LNCaP clone FGC (cell line): ENCODE measurements at regions not wholly inside any gene's neighbourhood (a gene's known extent, or its start where the extent isn't known, plus 50 kb on each side); places are given as distances from the start of the nearest gene placed in this dataset.

ENCODE experiments used
- DNase-seq: peaks from one replicate; pipeline ENCODE4 v3.0.0-alpha.2; 2011; ENCODE audit warnings: low read depth
- H3K4me3 ChIP-seq: 2 replicates; pipeline ENCODE4 v1.5.1; 2011; ENCODE audit warnings: mild to moderate bottlenecking, low read depth, low read length, control low read depth
- TF ChIP-seq, protein P1 (sequence below): IDR thresholded peaks from 2 replicates; pipeline ENCODE4 v1.5.1; 2012; ENCODE audit warnings: mild to moderate bottlenecking; ENCODE audit not compliant: control insufficient read depth, insufficient read depth; ENCODE audit errors: extremely low read depth

DNA sequence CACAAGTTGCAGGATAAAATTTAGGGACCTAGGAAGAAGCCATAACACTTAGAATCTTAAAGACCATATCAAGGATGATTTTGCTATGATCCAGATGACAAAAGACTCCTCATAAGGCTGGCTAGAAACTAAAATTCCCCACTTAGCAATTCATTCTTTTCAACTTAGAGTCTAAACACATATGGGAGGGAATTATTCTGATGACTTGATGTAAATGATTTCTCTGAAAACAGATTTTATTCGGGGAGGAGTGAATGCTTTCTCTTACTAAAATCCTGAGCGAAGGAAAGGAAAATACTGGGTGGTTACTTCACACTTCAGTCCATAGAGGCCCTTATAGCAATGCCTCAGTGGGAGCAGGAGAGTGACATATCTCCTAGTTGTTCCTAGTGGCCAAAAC lies 138.7 kb upstream of the SORCS1 start:
- TF ChIP-seq, protein P1, sequence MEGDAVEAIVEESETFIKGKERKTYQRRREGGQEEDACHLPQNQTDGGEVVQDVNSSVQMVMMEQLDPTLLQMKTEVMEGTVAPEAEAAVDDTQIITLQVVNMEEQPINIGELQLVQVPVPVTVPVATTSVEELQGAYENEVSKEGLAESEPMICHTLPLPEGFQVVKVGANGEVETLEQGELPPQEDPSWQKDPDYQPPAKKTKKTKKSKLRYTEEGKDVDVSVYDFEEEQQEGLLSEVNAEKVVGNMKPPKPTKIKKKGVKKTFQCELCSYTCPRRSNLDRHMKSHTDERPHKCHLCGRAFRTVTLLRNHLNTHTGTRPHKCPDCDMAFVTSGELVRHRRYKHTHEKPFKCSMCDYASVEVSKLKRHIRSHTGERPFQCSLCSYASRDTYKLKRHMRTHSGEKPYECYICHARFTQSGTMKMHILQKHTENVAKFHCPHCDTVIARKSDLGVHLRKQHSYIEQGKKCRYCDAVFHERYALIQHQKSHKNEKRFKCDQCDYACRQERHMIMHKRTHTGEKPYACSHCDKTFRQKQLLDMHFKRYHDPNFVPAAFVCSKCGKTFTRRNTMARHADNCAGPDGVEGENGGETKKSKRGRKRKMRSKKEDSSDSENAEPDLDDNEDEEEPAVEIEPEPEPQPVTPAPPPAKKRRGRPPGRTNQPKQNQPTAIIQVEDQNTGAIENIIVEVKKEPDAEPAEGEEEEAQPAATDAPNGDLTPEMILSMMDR, result no peak
- DNase-seq, result no peak
- no peak overlapping the region for H3K4me3 ChIP-seq

DNA sequence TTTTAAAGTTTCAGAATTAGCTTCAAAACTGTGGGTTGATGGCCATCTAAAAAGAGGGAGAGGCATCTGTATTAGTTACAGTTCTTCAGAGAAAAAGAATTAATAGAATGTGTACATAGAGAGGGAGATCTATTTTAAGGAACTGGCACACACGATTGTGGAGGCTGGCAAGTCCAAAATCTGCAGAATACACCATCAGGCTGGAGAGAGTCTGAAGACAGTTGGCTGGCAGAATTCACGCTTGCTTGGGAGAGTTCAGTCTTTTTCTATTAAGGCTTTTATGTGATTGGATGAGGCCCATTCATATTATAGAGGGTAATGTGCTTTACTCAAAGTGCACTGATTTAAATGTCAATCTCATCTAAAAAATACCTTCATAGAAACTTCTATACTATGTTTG lies 135.1 kb upstream of the SORCS1 start:
- H3K4me3 ChIP-seq, result no peak overlapping the region
- no peak for DNase-seq
- TF ChIP-seq, protein P1, result no peak

DNA sequence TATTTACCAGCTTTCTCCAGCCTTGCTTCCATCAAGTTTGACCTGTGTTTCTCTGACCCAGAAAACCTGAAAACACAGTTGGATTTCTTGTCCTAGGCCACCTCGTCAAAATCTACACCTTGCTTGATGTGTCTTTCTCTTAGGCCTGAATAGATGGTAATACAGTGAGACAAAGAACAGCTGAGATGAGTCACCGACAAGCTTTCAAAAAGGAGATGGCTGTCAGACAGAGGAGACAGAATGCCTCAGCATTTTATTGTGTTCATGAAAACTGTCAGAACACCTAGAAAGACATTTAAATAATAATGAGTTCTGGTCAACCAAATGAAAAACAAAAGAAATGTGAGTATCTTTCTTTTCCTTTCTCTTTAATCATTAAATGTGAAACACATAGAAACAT lies 119.7 kb upstream of the SORCS1 start:
- TF ChIP-seq, protein P1, result no peak
- no peak for DNase-seq
- no peak overlapping the region for H3K4me3 ChIP-seq

DNA sequence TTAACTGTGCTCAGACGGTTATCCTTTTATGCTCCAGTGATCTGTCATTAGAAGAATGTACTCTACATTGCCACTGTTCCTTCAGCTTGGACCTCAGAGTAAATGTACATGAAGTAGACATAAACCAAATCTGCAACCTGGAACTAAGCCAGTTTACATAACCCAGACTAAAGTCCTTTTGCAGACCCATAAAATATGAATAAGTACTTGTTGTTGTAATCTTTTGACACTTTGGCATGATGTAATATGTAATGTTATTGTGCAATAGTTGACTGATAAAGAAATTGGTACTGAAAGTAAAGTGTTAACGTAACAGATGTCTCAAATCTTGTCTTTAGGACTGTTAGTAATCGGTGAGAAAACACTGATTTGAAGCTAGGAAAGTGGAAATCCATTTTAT lies 115.8 kb upstream of the SORCS1 start:
- no peak overlapping the region for H3K4me3 ChIP-seq
- TF ChIP-seq, protein P1, result no peak
- no peak for DNase-seq

DNA sequence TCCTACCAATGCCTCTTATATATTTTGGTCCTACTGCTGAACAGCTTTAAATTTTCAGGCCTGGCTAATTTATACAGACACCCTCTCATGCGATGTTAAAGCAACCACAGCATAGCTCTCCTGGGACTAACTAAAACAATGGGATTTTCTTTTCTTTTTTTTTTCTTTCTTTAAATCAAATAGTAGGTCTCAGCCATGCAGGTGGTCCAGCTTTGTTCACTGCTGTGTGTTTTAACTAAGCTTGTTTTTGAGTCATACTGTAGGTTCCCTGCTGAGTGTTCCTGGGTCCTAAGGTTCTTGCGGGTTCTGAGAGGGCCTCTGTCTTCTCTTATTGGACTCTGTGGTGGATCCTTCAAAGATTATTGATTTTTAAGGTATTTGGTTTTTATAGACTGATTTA lies 113.1 kb upstream of the SORCS1 start:
- DNase-seq, result no peak
- H3K4me3 ChIP-seq, result no peak overlapping the region
- TF ChIP-seq, protein P1, result no peak

DNA sequence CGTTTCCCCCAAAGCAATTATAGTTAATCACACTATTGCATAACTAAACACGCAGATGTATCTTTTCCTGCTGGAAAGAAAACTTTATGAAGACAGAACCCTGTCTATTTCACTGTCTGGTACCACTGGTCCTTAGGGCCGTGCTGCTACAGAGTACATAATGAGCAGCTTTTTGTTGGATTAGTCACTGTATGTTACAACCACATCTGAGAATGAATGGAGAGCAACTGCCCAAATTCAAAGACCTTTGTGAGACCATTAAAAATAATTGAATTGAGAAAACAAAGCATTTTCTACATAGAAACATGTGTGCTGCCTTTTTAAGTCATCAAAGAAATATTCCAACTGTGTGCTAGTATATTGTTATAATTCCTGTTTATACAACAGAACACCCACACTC lies 111.3 kb upstream of the SORCS1 start:
- H3K4me3 ChIP-seq, result no peak overlapping the region
- TF ChIP-seq, protein P1, result no peak
- DNase-seq, result no peak

DNA sequence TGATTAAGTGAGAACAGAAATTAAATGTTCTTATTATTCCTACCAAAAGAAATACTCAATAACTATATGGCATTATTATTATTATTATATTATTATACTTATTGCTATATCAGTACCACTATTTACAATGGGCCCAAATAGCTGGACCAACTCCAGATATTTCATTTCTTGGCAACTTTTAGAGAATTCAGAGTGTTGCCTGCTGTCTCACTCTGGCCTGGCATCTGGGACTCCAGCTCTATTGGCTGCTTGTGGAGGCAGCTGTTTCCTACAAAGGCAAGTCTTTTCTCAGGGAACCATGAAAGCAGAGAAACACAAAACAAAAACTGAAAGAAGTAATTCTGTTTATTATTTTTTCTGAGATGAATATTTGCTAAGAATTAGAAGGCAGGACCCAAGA lies 105.1 kb upstream of the SORCS1 start:
- H3K4me3 ChIP-seq, result no peak overlapping the region
- DNase-seq, result no peak
- TF ChIP-seq, protein P1, result no peak
